ENCODE measurements at regions not wholly inside any gene's neighbourhood (a gene's known extent, or its start where the extent isn't known, plus 50 kb on each side); places are given as distances from the start of the nearest gene placed in this dataset.

DNA sequence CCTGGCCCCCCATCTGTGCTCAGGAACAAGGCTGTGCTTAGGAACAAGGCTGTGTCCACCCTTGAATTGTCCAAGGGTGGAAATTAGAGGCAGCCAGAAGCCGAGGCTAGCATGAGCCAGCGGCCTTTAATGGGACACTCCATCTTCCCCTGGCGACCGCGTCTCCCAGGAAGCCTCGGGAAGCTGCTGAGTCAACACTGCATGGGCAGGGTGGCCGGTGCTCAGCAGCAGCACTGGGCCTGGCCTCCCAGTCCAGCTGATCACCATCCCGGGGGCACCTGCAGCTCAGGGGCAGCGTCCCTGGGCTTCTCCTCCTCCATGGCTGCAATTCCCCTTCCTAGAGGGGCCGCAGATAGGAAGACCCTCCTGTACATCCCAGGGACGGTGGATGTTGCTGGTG, 180.8 kb downstream of the ENGASE start:
- TF ChIP-seq CTCF (IDR thresholded peaks at IDR 0.05) (no peak), POLR2A (IDR thresholded peaks at IDR 0.05) (no peak)
